IPS-15b (cell line): ENCODE measurements at regions not wholly inside any gene's neighbourhood (a gene's known extent, or its start where the extent isn't known, plus 50 kb on each side); places are given as distances from the start of the nearest gene placed in this dataset.

ENCODE experiments used
- H3K27me3 ChIP-seq: one replicate; pipeline ENCODE4 v1.6.1; 2013; ENCODE audit warnings: low read length; ENCODE audit not compliant: control insufficient read depth, insufficient read depth
- H3K36me3 ChIP-seq: one replicate; pipeline ENCODE4 v1.6.1; 2013; ENCODE audit warnings: low read length; ENCODE audit not compliant: control insufficient read depth, insufficient read depth
- H3K4me1 ChIP-seq: one replicate; pipeline ENCODE4 v1.6.1; 2013; ENCODE audit warnings: mild to moderate bottlenecking, low read length; ENCODE audit not compliant: control insufficient read depth, insufficient read depth
- H3K4me3 ChIP-seq: one replicate; pipeline ENCODE4 v1.5.1; 2013; ENCODE audit warnings: low read depth, low read length
- H3K9ac ChIP-seq: one replicate; pipeline ENCODE4 v1.6.1; 2013; ENCODE audit warnings: low read depth, mild to moderate bottlenecking, low read length
- H3K9me3 ChIP-seq: one replicate; pipeline ENCODE4 v1.6.1; 2013; ENCODE audit warnings: mild to moderate bottlenecking, low read length; ENCODE audit not compliant: control insufficient read depth, insufficient read depth

GRCh38 chr17:5861854-5862253, 208.3 kb upstream of the WSCD1 start:
- Histone ChIP-seq H3K4me3 (no peak overlapping the region), H3K36me3 (no peaks in the 10 kb centered on the region), H3K9ac (no peak overlapping the region)

GRCh38 chr17:5862395-5862794, 207.8 kb upstream of the WSCD1 start:
- Histone ChIP-seq H3K9ac (no peak overlapping the region), H3K4me1 (no peaks in the 10 kb centered on the region), H3K36me3 (no peaks in the 10 kb centered on the region)

More at GRCh38 chr17:5861854-5862253, 208.3 kb upstream of the WSCD1 start:
- Histone ChIP-seq H3K4me1 (no peaks in the 10 kb centered on the region), H3K27me3 (no peaks in the 10 kb centered on the region), H3K9me3 (no peaks in the 10 kb centered on the region)

GRCh38 chr17:5864741-5865657, 205.2 kb upstream of the WSCD1 start:
- no peaks in the 10 kb centered on the region for H3K36me3 ChIP-seq
- H3K9ac ChIP-seq: no peak overlapping the region
- no peaks in the 10 kb centered on the region for H3K4me1 ChIP-seq
- H3K9me3 ChIP-seq: no peaks in the 10 kb centered on the region
- H3K4me3 ChIP-seq: no peak overlapping the region
- no peaks in the 10 kb centered on the region for H3K27me3 ChIP-seq

More at GRCh38 chr17:5862395-5862794, 207.8 kb upstream of the WSCD1 start:
- Histone ChIP-seq H3K27me3 (no peaks in the 10 kb centered on the region), H3K4me3 (no peak overlapping the region), H3K9me3 (no peaks in the 10 kb centered on the region)

GRCh38 chr17:5866978-5867377, 203.2 kb upstream of the WSCD1 start:
- Histone ChIP-seq H3K36me3 (no peaks in the 10 kb centered on the region), H3K9ac (no peak overlapping the region), H3K9me3 (no peaks in the 10 kb centered on the region), H3K4me1 (no peaks in the 10 kb centered on the region), H3K4me3 (no peak overlapping the region), H3K27me3 (no peaks in the 10 kb centered on the region)

GRCh38 chr17:5869041-5869745, 201.0 kb upstream of the WSCD1 start:
- Histone ChIP-seq H3K9me3 (no peaks in the 10 kb centered on the region), H3K9ac (no peak overlapping the region), H3K4me3 (no peak overlapping the region), H3K4me1 (no peaks in the 10 kb centered on the region), H3K27me3 (no peaks in the 10 kb centered on the region), H3K36me3 (no peaks in the 10 kb centered on the region)

- Histone ChIP-seq H3K36me3 (no peaks in the 10 kb centered on the region), H3K4me1 (no peaks in the 10 kb centered on the region), H3K9me3 (no peaks in the 10 kb centered on the region), H3K27me3 (no peaks in the 10 kb centered on the region), H3K9ac (no peak overlapping the region), H3K4me3 (no peak overlapping the region)
Measured at GRCh38 chr17:5870231-5870953, 199.8 kb upstream of the WSCD1 start.

GRCh38 chr17:5871666-5872065, 198.5 kb upstream of the WSCD1 start:
- no peaks in the 10 kb centered on the region for H3K4me1 ChIP-seq
- H3K9ac ChIP-seq: no peak overlapping the region
- H3K9me3 ChIP-seq: no peaks in the 10 kb centered on the region
- no peaks in the 10 kb centered on the region for H3K36me3 ChIP-seq
- H3K4me3 ChIP-seq: no peak overlapping the region
- H3K27me3 ChIP-seq: no peaks in the 10 kb centered on the region

- H3K9me3 ChIP-seq: no peaks in the 10 kb centered on the region
- no peak overlapping the region for H3K4me3 ChIP-seq
- H3K4me1 ChIP-seq: no peaks in the 10 kb centered on the region
Measured at GRCh38 chr17:5872831-5873230, 197.3 kb upstream of the WSCD1 start.

GRCh38 chr17:5873781-5874180, 196.4 kb upstream of the WSCD1 start:
- Histone ChIP-seq H3K27me3 (no peaks in the 10 kb centered on the region), H3K36me3 (no peaks in the 10 kb centered on the region), H3K4me1 (no peaks in the 10 kb centered on the region), H3K4me3 (no peak overlapping the region), H3K9me3 (no peaks in the 10 kb centered on the region), H3K9ac (no peak overlapping the region)

More at GRCh38 chr17:5872831-5873230, 197.3 kb upstream of the WSCD1 start:
- no peak overlapping the region for H3K9ac ChIP-seq
- H3K27me3 ChIP-seq: no peaks in the 10 kb centered on the region
- no peaks in the 10 kb centered on the region for H3K36me3 ChIP-seq

GRCh38 chr17:5874486-5874885, 195.7 kb upstream of the WSCD1 start:
- Histone ChIP-seq H3K9me3 (no peaks in the 10 kb centered on the region), H3K4me3 (no peak overlapping the region), H3K4me1 (no peaks in the 10 kb centered on the region), H3K27me3 (no peaks in the 10 kb centered on the region), H3K36me3 (no peaks in the 10 kb centered on the region), H3K9ac (no peak overlapping the region)

- Histone ChIP-seq H3K4me3 (no peak overlapping the region), H3K27me3 (no peaks in the 10 kb centered on the region), H3K36me3 (no peaks in the 10 kb centered on the region), H3K9ac (no peak overlapping the region), H3K9me3 (no peaks in the 10 kb centered on the region), H3K4me1 (no peaks in the 10 kb centered on the region)
Measured at GRCh38 chr17:5877366-5877765, 192.8 kb upstream of the WSCD1 start.
